ENCODE measurements at regions not wholly inside any gene's neighbourhood (a gene's known extent, or its start where the extent isn't known, plus 50 kb on each side); places are given as distances from the start of the nearest gene placed in this dataset.

- Mint-ChIP-seq H3K27ac (no peak overlapping the region), H3K4me3 (no peak overlapping the region), H3K36me3 (ENCODE audit: low read depth) (no peaks in the 10 kb centered on the region), H3K27me3 (no peaks in the 10 kb centered on the region), H3K4me1 (no peaks in the 10 kb centered on the region), H3K9me3 (no peaks in the 10 kb centered on the region)
- DNase-seq, result no peak
- intact Hi-C loops (cut with micrococcal nuclease), result no loop called here
These were observed 116.0 kb upstream of the LRIG3 start for GRCh38 chr12:59036347-59036746.

- Mint-ChIP-seq H3K9me3 (no peaks in the 10 kb centered on the region), H3K36me3 (ENCODE audit: low read depth) (no peaks in the 10 kb centered on the region), H3K4me3 (no peak overlapping the region), H3K27ac (no peak overlapping the region), H3K4me1 (no peaks in the 10 kb centered on the region), H3K27me3 (no peaks in the 10 kb centered on the region)
- intact Hi-C loops (cut with micrococcal nuclease), result no loop called here
- no peak for DNase-seq
These were observed 111.0 kb upstream of the LRIG3 start for GRCh38 chr12:59031313-59031712.

GRCh38 chr12:59030415-59030814 lies 110.1 kb upstream of the LRIG3 start:
- Mint-ChIP-seq H3K36me3 (ENCODE audit: low read depth) (no peaks in the 10 kb centered on the region), H3K27me3 (no peaks in the 10 kb centered on the region), H3K4me3 (no peak overlapping the region), H3K4me1 (no peaks in the 10 kb centered on the region), H3K9me3 (no peaks in the 10 kb centered on the region), H3K27ac (no peak overlapping the region)
- intact Hi-C loops (cut with micrococcal nuclease), result no loop called here
- DNase-seq, result no peak

DNA sequence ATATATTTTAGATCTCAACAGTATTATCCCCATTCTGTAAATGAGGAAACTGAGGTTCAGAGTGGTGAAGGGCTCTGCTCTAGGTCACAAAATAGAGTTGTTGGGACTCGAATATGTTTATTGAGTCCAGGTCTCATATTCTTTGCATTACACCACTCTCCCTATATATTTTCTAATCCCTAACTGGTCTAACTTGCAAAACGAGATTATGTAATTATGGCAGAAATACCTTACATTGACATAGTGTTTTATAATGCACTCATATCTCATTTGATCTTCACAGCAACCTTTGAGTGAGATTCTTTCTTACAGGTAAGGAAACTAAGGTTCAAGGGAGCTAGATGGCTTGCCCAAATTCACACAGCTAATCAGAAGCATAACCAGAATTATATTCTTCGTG lies 106.9 kb upstream of the LRIG3 start:
- H3K9me3 Mint-ChIP-seq, result no peaks in the 10 kb centered on the region
- H3K36me3 Mint-ChIP-seq (ENCODE audit: low read depth), result no peaks in the 10 kb centered on the region

DNA sequence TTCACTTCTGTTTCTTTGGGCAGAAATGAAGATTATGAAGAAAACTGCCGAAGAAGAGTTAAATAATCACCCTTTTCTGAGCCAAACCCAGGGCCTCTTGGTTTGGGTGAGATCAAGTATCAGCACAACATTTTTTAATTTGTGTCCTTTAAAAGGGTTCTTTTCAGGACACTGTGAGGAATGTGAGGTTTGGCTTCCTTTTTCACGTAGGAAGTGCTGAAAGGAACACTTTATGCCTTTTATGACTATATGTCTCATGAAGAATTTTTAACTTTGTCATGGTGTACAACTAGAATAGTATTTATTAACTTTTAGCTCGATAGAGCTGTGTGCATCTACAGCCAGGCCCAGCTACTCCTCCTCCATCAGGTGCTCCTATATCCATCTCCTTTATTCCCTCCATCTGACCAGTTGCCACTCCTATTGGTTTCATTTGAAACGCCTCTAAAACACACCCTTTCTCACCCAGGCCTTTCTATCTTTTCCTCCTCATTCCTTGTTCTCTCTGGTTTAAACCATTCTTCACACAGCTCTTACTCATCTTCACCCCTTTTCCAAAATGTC lies 103.6 kb upstream of the LRIG3 start:
- H3K9me3 Mint-ChIP-seq, result no peaks in the 10 kb centered on the region
- no peaks in the 10 kb centered on the region for H3K27me3 Mint-ChIP-seq

More for the DNA sequence above, 106.9 kb upstream of the LRIG3 start:
- no peaks in the 10 kb centered on the region for H3K4me1 Mint-ChIP-seq
- no peak overlapping the region for H3K27ac Mint-ChIP-seq
- H3K4me3 Mint-ChIP-seq, result no peak overlapping the region
- intact Hi-C loops (cut with micrococcal nuclease), result no loop called here
- DNase-seq, result no peak
- no peaks in the 10 kb centered on the region for H3K27me3 Mint-ChIP-seq

GRCh38 chr12:59020073-59020946 lies 100.0 kb upstream of the LRIG3 start:
- DNase-seq, result no peak
- H3K9me3 Mint-ChIP-seq, result no peaks in the 10 kb centered on the region
- H3K27ac Mint-ChIP-seq, result no peak overlapping the region
- intact Hi-C loops (cut with micrococcal nuclease), result no loop called here
- H3K27me3 Mint-ChIP-seq, result no peaks in the 10 kb centered on the region
- no peaks in the 10 kb centered on the region for H3K4me1 Mint-ChIP-seq
- no peak overlapping the region for H3K4me3 Mint-ChIP-seq
- H3K36me3 Mint-ChIP-seq (ENCODE audit: low read depth), result no peaks in the 10 kb centered on the region

More for the DNA sequence above, 103.6 kb upstream of the LRIG3 start:
- no peaks in the 10 kb centered on the region for H3K36me3 Mint-ChIP-seq (ENCODE audit: low read depth)
- H3K4me1 Mint-ChIP-seq, result no peaks in the 10 kb centered on the region
- H3K27ac Mint-ChIP-seq, result no peak overlapping the region
- no peak overlapping the region for H3K4me3 Mint-ChIP-seq
- intact Hi-C loops (cut with micrococcal nuclease), result no loop called here
- no peak for DNase-seq

- intact Hi-C loops (cut with micrococcal nuclease), result no loop called here
- no peaks in the 10 kb centered on the region for H3K4me1 Mint-ChIP-seq
- no peak overlapping the region for H3K27ac Mint-ChIP-seq
- no peak for DNase-seq
- no peaks in the 10 kb centered on the region for H3K27me3 Mint-ChIP-seq
- no peaks in the 10 kb centered on the region for H3K36me3 Mint-ChIP-seq (ENCODE audit: low read depth)
- no peak overlapping the region for H3K4me3 Mint-ChIP-seq
- H3K9me3 Mint-ChIP-seq, result no peaks in the 10 kb centered on the region
These were observed 94.6 kb upstream of the LRIG3 start for GRCh38 chr12:59014885-59015284.

GRCh38 chr12:59010941-59011340 lies 90.6 kb upstream of the LRIG3 start:
- Mint-ChIP-seq H3K4me3 (no peak overlapping the region), H3K9me3 (no peaks in the 10 kb centered on the region), H3K27me3 (no peaks in the 10 kb centered on the region), H3K4me1 (no peaks in the 10 kb centered on the region), H3K27ac (no peak overlapping the region), H3K36me3 (ENCODE audit: low read depth) (no peaks in the 10 kb centered on the region)
- intact Hi-C loops (cut with micrococcal nuclease), result no loop called here
- DNase-seq, result no peak

GRCh38 chr12:59010118-59010517 lies 89.8 kb upstream of the LRIG3 start:
- no peak for DNase-seq
- Mint-ChIP-seq H3K27me3 (no peaks in the 10 kb centered on the region), H3K4me1 (no peaks in the 10 kb centered on the region), H3K27ac (no peak overlapping the region), H3K9me3 (no peaks in the 10 kb centered on the region), H3K36me3 (ENCODE audit: low read depth) (no peaks in the 10 kb centered on the region), H3K4me3 (no peak overlapping the region)
- intact Hi-C loops (cut with micrococcal nuclease), result no loop called here

DNA sequence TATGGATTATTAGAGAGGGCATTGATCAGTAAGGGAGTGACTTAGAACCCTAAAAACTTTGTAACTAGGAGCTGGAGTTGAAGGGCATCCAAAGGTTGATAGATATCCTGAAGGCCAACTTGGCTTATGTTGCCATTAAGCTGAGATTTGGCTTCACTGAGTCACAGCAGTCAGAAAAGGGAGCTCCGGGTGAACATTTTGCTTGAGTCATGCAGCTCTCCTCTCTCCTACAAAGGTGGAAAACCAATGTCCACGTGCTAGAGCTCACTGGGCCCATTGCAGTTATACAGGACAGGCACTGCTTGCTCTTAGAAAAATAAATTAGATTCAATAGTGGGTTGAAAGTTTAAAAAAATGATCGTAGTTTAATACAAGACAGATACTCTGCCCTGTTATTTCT lies 87.3 kb upstream of the LRIG3 start:
- H3K4me3 Mint-ChIP-seq, result no peak overlapping the region
- intact Hi-C loops (cut with micrococcal nuclease), result no loop called here
- H3K27ac Mint-ChIP-seq, result no peak overlapping the region
- H3K36me3 Mint-ChIP-seq (ENCODE audit: low read depth), result no peaks in the 10 kb centered on the region
- DNase-seq, result no peak
- H3K9me3 Mint-ChIP-seq, result no peaks in the 10 kb centered on the region
- no peaks in the 10 kb centered on the region for H3K4me1 Mint-ChIP-seq
- no peaks in the 10 kb centered on the region for H3K27me3 Mint-ChIP-seq

DNA sequence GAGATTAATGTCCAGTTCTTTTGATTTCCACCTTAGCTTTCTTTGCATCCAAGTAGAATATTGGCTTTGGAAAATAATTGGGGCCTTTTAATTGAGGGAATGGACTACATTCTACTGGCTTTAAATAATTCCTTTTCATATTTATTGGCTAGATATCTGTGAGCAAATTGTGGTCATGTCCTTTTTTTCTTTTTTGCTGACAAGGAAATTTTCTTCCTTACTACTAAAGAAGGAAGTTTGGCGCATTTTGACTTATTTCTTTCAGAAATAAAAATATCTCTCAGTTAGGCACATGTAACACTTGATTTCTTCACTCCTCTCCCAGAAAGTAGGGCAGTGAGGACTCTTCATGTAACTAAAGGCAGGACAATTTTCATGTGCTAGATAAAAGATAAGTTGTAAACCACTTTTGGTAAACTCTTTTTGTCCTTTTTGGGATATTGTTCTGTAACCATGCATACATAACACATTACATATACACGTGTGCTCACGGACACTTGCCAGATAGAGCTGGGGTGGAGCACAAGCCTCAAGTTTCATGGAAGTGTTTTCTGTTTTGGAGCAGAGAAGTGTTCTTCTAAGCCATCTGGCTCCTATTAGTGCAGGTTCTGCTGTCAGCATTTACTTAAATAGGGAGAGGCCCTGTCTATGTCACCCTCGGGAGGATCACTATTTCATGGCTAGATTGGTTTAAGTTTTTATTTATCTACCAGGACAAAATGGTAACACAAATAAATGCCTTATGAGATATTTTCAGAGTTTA lies 85.1 kb upstream of the LRIG3 start:
- Mint-ChIP-seq H3K36me3 (ENCODE audit: low read depth) (no peaks in the 10 kb centered on the region), H3K4me1 (no peaks in the 10 kb centered on the region), H3K27me3 (no peaks in the 10 kb centered on the region), H3K9me3 (no peaks in the 10 kb centered on the region), H3K27ac (no peak overlapping the region), H3K4me3 (no peak overlapping the region)
- DNase-seq, result no peak
- intact Hi-C loops (cut with micrococcal nuclease), result no loop called here

- Mint-ChIP-seq H3K36me3 (ENCODE audit: low read depth) (no peaks in the 10 kb centered on the region), H3K4me3 (no peak overlapping the region), H3K4me1 (no peaks in the 10 kb centered on the region), H3K9me3 (no peaks in the 10 kb centered on the region), H3K27ac (no peak overlapping the region), H3K27me3 (no peaks in the 10 kb centered on the region)
- intact Hi-C loops (cut with micrococcal nuclease), result no loop called here
- DNase-seq, result no peak
These were observed 84.2 kb upstream of the LRIG3 start for GRCh38 chr12:59004456-59004855.

- H3K27me3 Mint-ChIP-seq, result no peaks in the 10 kb centered on the region
- H3K36me3 Mint-ChIP-seq (ENCODE audit: low read depth), result no peaks in the 10 kb centered on the region
- H3K9me3 Mint-ChIP-seq, result no peaks in the 10 kb centered on the region
- DNase-seq, result no peak
- H3K4me1 Mint-ChIP-seq, result no peaks in the 10 kb centered on the region
- no peak overlapping the region for H3K4me3 Mint-ChIP-seq
- no peak overlapping the region for H3K27ac Mint-ChIP-seq
- intact Hi-C loops (cut with micrococcal nuclease), result no loop called here
These were observed 75.5 kb upstream of the LRIG3 start for GRCh38 chr12:58995666-58996363.
